ACC112 (cell line): ENCODE measurements at regions not wholly inside any gene's neighbourhood (a gene's known extent, or its start where the extent isn't known, plus 50 kb on each side); places are given as distances from the start of the nearest gene placed in this dataset.

Source experiments
- H2AFZ ChIP-seq: fragments of 200-600 bp; sonication (generic); one replicate; pipeline ENCODE4 v1.6.0; 2017; ENCODE audit warnings: antibody characterized with exemption, low read length; ENCODE audit not compliant: unreplicated experiment
- H3K27ac ChIP-seq: fragments of 200-600 bp; sonication (generic); 2 replicates; pipeline ENCODE4 v1.5.1; 2014; ENCODE audit warnings: low read depth, mild to moderate bottlenecking, antibody characterized with exemption, low read length, moderate library complexity
- H3K27me3 ChIP-seq: fragments of 200-600 bp; sonication (generic); 2 replicates; pipeline ENCODE4 v1.6.1; 2014; ENCODE audit warnings: mild to moderate bottlenecking, antibody characterized with exemption, low read length, moderate library complexity, mixed read lengths; ENCODE audit not compliant: insufficient read depth
- H3K36me3 ChIP-seq: fragments of 200-600 bp; sonication (generic); 2 replicates; pipeline ENCODE4 v1.6.1; 2016; ENCODE audit warnings: mild to moderate bottlenecking, antibody characterized with exemption, low read length, moderate library complexity, mixed read lengths; ENCODE audit not compliant: insufficient read depth
- H3K4me1 ChIP-seq: fragments of 200-600 bp; sonication (generic); one replicate; pipeline ENCODE4 v1.6.1; 2016; ENCODE audit warnings: low read length, mixed read lengths; ENCODE audit not compliant: insufficient read depth, unreplicated experiment, control insufficient read depth
- H3K4me3 ChIP-seq: fragments of 200-600 bp; sonication (generic); 2 replicates; pipeline ENCODE4 v1.5.1; 2014; ENCODE audit warnings: mild to moderate bottlenecking, low read depth, low read length
- H3K79me2 ChIP-seq: fragments of 200-600 bp; sonication (generic); one replicate; pipeline ENCODE4 v1.6.0; 2016; ENCODE audit warnings: low read length; ENCODE audit not compliant: control insufficient read depth, unreplicated experiment, insufficient read depth

GRCh38 chr1:239268007-239268406 is 118.4 kb upstream of the CHRM3 start:
- Histone ChIP-seq H3K4me3 (no peak overlapping the region), H3K4me1 (no peaks in the 10 kb centered on the region), H3K27ac (no peak overlapping the region), H3K27me3 (no peaks in the 10 kb centered on the region), H2AFZ (no peak overlapping the region), H3K79me2 (no peaks in the 10 kb centered on the region), H3K36me3 (no peaks in the 10 kb centered on the region)

GRCh38 chr1:239263801-239264200 is 122.6 kb upstream of the CHRM3 start:
- no peak overlapping the region for H3K27ac ChIP-seq
- H3K27me3 ChIP-seq: no peaks in the 10 kb centered on the region
- H3K36me3 ChIP-seq: no peaks in the 10 kb centered on the region
- H3K79me2 ChIP-seq: no peaks in the 10 kb centered on the region
- H3K4me3 ChIP-seq: no peak overlapping the region
- no peak overlapping the region for H2AFZ ChIP-seq
- H3K4me1 ChIP-seq: no peaks in the 10 kb centered on the region

- Histone ChIP-seq H3K4me3 (no peak overlapping the region), H3K79me2 (no peaks in the 10 kb centered on the region), H3K27ac (no peak overlapping the region), H3K4me1 (no peaks in the 10 kb centered on the region), H3K36me3 (no peaks in the 10 kb centered on the region), H3K27me3 (no peaks in the 10 kb centered on the region), H2AFZ (no peak overlapping the region)
These were observed 123.8 kb upstream of the CHRM3 start for GRCh38 chr1:239262538-239262937.

GRCh38 chr1:239261521-239261920 is 124.8 kb upstream of the CHRM3 start:
- Histone ChIP-seq H3K27ac (no peak overlapping the region), H3K79me2 (no peaks in the 10 kb centered on the region), H3K4me3 (no peak overlapping the region), H3K36me3 (no peaks in the 10 kb centered on the region), H2AFZ (no peak overlapping the region), H3K4me1 (no peaks in the 10 kb centered on the region), H3K27me3 (no peaks in the 10 kb centered on the region)

GRCh38 chr1:239260842-239261241 is 125.5 kb upstream of the CHRM3 start:
- no peak overlapping the region for H3K4me3 ChIP-seq
- H3K36me3 ChIP-seq: no peaks in the 10 kb centered on the region
- no peak overlapping the region for H3K27ac ChIP-seq
- H2AFZ ChIP-seq: no peak overlapping the region
- no peaks in the 10 kb centered on the region for H3K27me3 ChIP-seq
- H3K4me1 ChIP-seq: no peaks in the 10 kb centered on the region
- H3K79me2 ChIP-seq: no peaks in the 10 kb centered on the region

- H3K36me3 ChIP-seq: no peaks in the 10 kb centered on the region
- H3K4me3 ChIP-seq: no peak overlapping the region
- no peak overlapping the region for H3K27ac ChIP-seq
- H2AFZ ChIP-seq: no peak overlapping the region
- no peaks in the 10 kb centered on the region for H3K27me3 ChIP-seq
- H3K79me2 ChIP-seq: no peaks in the 10 kb centered on the region
- no peaks in the 10 kb centered on the region for H3K4me1 ChIP-seq
These were observed 130.7 kb upstream of the CHRM3 start for GRCh38 chr1:239255628-239256160.

- no peaks in the 10 kb centered on the region for H3K27me3 ChIP-seq
- H3K4me1 ChIP-seq: no peaks in the 10 kb centered on the region
- H3K36me3 ChIP-seq: no peaks in the 10 kb centered on the region
- no peak overlapping the region for H3K27ac ChIP-seq
- H2AFZ ChIP-seq: no peak overlapping the region
- H3K79me2 ChIP-seq: no peaks in the 10 kb centered on the region
- no peak overlapping the region for H3K4me3 ChIP-seq
These were observed 131.4 kb upstream of the CHRM3 start for GRCh38 chr1:239254999-239255398.

GRCh38 chr1:239253032-239253431 is 133.3 kb upstream of the CHRM3 start:
- Histone ChIP-seq H3K36me3 (no peaks in the 10 kb centered on the region), H3K27ac (no peak overlapping the region), H3K4me3 (no peak overlapping the region), H3K79me2 (no peaks in the 10 kb centered on the region), H2AFZ (no peak overlapping the region), H3K27me3 (no peaks in the 10 kb centered on the region), H3K4me1 (no peaks in the 10 kb centered on the region)

- no peak overlapping the region for H3K27ac ChIP-seq
- no peaks in the 10 kb centered on the region for H3K4me1 ChIP-seq
- H3K36me3 ChIP-seq: no peaks in the 10 kb centered on the region
- H3K27me3 ChIP-seq: no peaks in the 10 kb centered on the region
- no peak overlapping the region for H3K4me3 ChIP-seq
- H2AFZ ChIP-seq: no peak overlapping the region
- no peaks in the 10 kb centered on the region for H3K79me2 ChIP-seq
These were observed 135.9 kb upstream of the CHRM3 start for GRCh38 chr1:239250353-239251035.

GRCh38 chr1:239247285-239247684 is 139.1 kb upstream of the CHRM3 start:
- no peak overlapping the region for H3K4me3 ChIP-seq
- H3K27ac ChIP-seq: no peak overlapping the region
- H3K79me2 ChIP-seq: no peaks in the 10 kb centered on the region
- no peaks in the 10 kb centered on the region for H3K36me3 ChIP-seq
- no peaks in the 10 kb centered on the region for H3K27me3 ChIP-seq
- no peak overlapping the region for H2AFZ ChIP-seq
- no peaks in the 10 kb centered on the region for H3K4me1 ChIP-seq

GRCh38 chr1:239244084-239244483 is 142.3 kb upstream of the CHRM3 start:
- no peak overlapping the region for H2AFZ ChIP-seq
- no peaks in the 10 kb centered on the region for H3K27me3 ChIP-seq
- H3K79me2 ChIP-seq: no peaks in the 10 kb centered on the region
- H3K4me1 ChIP-seq: no peaks in the 10 kb centered on the region
- no peak overlapping the region for H3K27ac ChIP-seq
- H3K36me3 ChIP-seq: no peaks in the 10 kb centered on the region
- H3K4me3 ChIP-seq: no peak overlapping the region
